Endometrium (tissue), 2 donors: ENCODE measurements at regions not wholly inside any gene's neighbourhood (a gene's known extent, or its start where the extent isn't known, plus 50 kb on each side); places are given as distances from the start of the nearest gene placed in this dataset.
"Not testable (repeated sequence)": the region's sequence is repeated elsewhere in the genome, so short reads cannot be mapped to it uniquely, and the experiment has no call there.

Experiments
- FAIRE-seq: peaks from 2 replicates; lab custom pipeline; 2012; peaks lifted over from hg19 to GRCh38; lab: Jason Lieb, UNC
- donor health status: control.
- donor health status: control.

GRCh38 chr12:97984974-97985580 lies 522.5 kb downstream of the RMST start:
- FAIRE-seq, result no peak

GRCh38 chr12:97985834-97986233 lies 523.2 kb downstream of the RMST start:
- no peak for FAIRE-seq

GRCh38 chr12:97988588-97988987 lies 526.0 kb downstream of the RMST start:
- FAIRE-seq, result not testable (repeated sequence)

GRCh38 chr12:97989366-97989940 lies 525.9 kb upstream of the TMPO start:
- FAIRE-seq, result no peak

- FAIRE-seq, result no peak
These were observed 520.5 kb upstream of the TMPO start for GRCh38 chr12:97994746-97995484.

- FAIRE-seq, result no peak
These were observed 519.8 kb upstream of the TMPO start for GRCh38 chr12:97995559-97995958.

GRCh38 chr12:98001430-98001829 lies 514.0 kb upstream of the TMPO start:
- no peak for FAIRE-seq

GRCh38 chr12:98002887-98003493 lies 512.4 kb upstream of the TMPO start:
- FAIRE-seq, result no peak

GRCh38 chr12:98007963-98008362 lies 507.4 kb upstream of the TMPO start:
- FAIRE-seq, result no peak

- no peak for FAIRE-seq
These were observed 501.8 kb upstream of the TMPO start for GRCh38 chr12:98013560-98013959.

- FAIRE-seq, result no peak
These were observed 496.6 kb upstream of the TMPO start for GRCh38 chr12:98018836-98019235.

- FAIRE-seq, result no peak
These were observed 495.0 kb upstream of the TMPO start for GRCh38 chr12:98020376-98020775.

- FAIRE-seq, result no peak
These were observed 492.4 kb upstream of the TMPO start for GRCh38 chr12:98022961-98023360.

GRCh38 chr12:98037401-98038140 lies 477.8 kb upstream of the TMPO start:
- no peak for FAIRE-seq

GRCh38 chr12:98042668-98043067 lies 472.7 kb upstream of the TMPO start:
- no peak for FAIRE-seq

- no peak for FAIRE-seq
These were observed 470.0 kb upstream of the TMPO start for GRCh38 chr12:98045395-98045794.

GRCh38 chr12:98048326-98048725 lies 467.1 kb upstream of the TMPO start:
- no peak for FAIRE-seq

- FAIRE-seq, result no peak
These were observed 462.2 kb upstream of the TMPO start for GRCh38 chr12:98053202-98053601.

- FAIRE-seq, result no peak
These were observed 457.7 kb upstream of the TMPO start for GRCh38 chr12:98057701-98058100.

- no peak for FAIRE-seq
These were observed 457.2 kb upstream of the TMPO start for GRCh38 chr12:98058213-98058612.

- FAIRE-seq, result no peak
These were observed 456.6 kb upstream of the TMPO start for GRCh38 chr12:98058838-98059237.

- no peak for FAIRE-seq
These were observed 455.6 kb upstream of the TMPO start for GRCh38 chr12:98059659-98060343.
